AG09309 (cell line): ENCODE measurements at regions not wholly inside any gene's neighbourhood (a gene's known extent, or its start where the extent isn't known, plus 50 kb on each side); places are given as distances from the start of the nearest gene placed in this dataset.

Experiments
- DNase-seq: peaks from one replicate; pipeline ENCODE4 v3.0.0-alpha.2; 2010; ENCODE audit warnings: low read depth
- H3K4me3 ChIP-seq: 2 replicates; pipeline ENCODE4 v1.5.1; 2011; ENCODE audit warnings: mild to moderate bottlenecking, low read depth, low read length, moderate library complexity; ENCODE audit not compliant: control insufficient read depth
- CTCF ChIP-seq: IDR thresholded peaks from 2 replicates; pipeline ENCODE4 v1.5.1; 2011; ENCODE audit warnings: mild to moderate bottlenecking, low read depth, low read length, inconsistent platforms; ENCODE audit not compliant: insufficient read depth, control insufficient read depth; ENCODE audit errors: missing control alignments

GRCh38 chr12:88914967-88915366 lies 334.7 kb upstream of the KITLG start:
- H3K4me3 ChIP-seq = no peak overlapping the region
- TF ChIP-seq CTCF = no peak
- no peak for DNase-seq

GRCh38 chr12:88909510-88909909 lies 329.2 kb upstream of the KITLG start:
- TF ChIP-seq CTCF = no peak
- no peak overlapping the region for H3K4me3 ChIP-seq
- no peak for DNase-seq

- DNase-seq = no peak
- no peak overlapping the region for H3K4me3 ChIP-seq
- no peak for TF ChIP-seq CTCF
Observed at GRCh38 chr12:88908345-88908744, 328.1 kb upstream of the KITLG start.

GRCh38 chr12:88904705-88905104 lies 324.4 kb upstream of the KITLG start:
- TF ChIP-seq CTCF = no peak
- H3K4me3 ChIP-seq = no peak overlapping the region
- no peak for DNase-seq

GRCh38 chr12:88903333-88903732 lies 323.1 kb upstream of the KITLG start:
- H3K4me3 ChIP-seq = no peak overlapping the region
- TF ChIP-seq CTCF = no peak
- no peak for DNase-seq

- no peak for DNase-seq
- no peak for TF ChIP-seq CTCF
- H3K4me3 ChIP-seq = no peak overlapping the region
Observed at GRCh38 chr12:88897723-88898122, 317.5 kb upstream of the KITLG start.

GRCh38 chr12:88896958-88897357 lies 316.7 kb upstream of the KITLG start:
- DNase-seq = no peak
- no peak for TF ChIP-seq CTCF
- no peak overlapping the region for H3K4me3 ChIP-seq
